ENCODE measurements at regions not wholly inside any gene's neighbourhood (a gene's known extent, or its start where the extent isn't known, plus 50 kb on each side); places are given as distances from the start of the nearest gene placed in this dataset.
"Not testable (repeated sequence)": the region's sequence is repeated elsewhere in the genome, so short reads cannot be mapped to it uniquely, and the experiment has no call there.

- WGBS, 2 donors = 42 to 51% methylated on average over 5 of the region's 5 CpGs
- TF ChIP-seq CTCF (IDR thresholded peaks at IDR 0.05) = no peak
- no peak for DNase-seq
Observed at GRCh38 chr14:106129274-106129673, 602.9 kb downstream of the TMEM121 start.

GRCh38 chr14:106129904-106130661 lies 603.7 kb downstream of the TMEM121 start:
- H3K27ac ChIP-seq = not testable (repeated sequence)

More at GRCh38 chr14:106129274-106129673, 602.9 kb downstream of the TMEM121 start:
- no peaks in the 10 kb centered on the region for H3K9me3 ChIP-seq
- no peaks in the 10 kb centered on the region for H3K4me1 ChIP-seq
- no peak for FAIRE-seq
- no peaks in the 10 kb centered on the region for H3K27me3 ChIP-seq
- H3K36me3 ChIP-seq = no peaks in the 10 kb centered on the region
- intact Hi-C loops (cut with DNase I) = no loop called here
- H3K4me3 ChIP-seq = no peak overlapping the region
- H3K27ac ChIP-seq = no peak overlapping the region
- no peak for ATAC-seq

GRCh38 chr14:106133126-106133525 lies 606.7 kb downstream of the TMEM121 start:
- H3K9me3 ChIP-seq; FAIRE-seq; H3K27me3 ChIP-seq; ATAC-seq; H3K4me1 ChIP-seq; H3K27ac ChIP-seq; DNase-seq; H3K36me3 ChIP-seq; intact Hi-C loops (cut with DNase I); H3K4me3 ChIP-seq: not testable (repeated sequence)
- WGBS, 2 donors = 20 to 25% methylated on average over 2 of the region's 2 CpGs

More at GRCh38 chr14:106129904-106130661, 603.7 kb downstream of the TMEM121 start:
- H3K27me3 ChIP-seq; H3K4me1 ChIP-seq; H3K36me3 ChIP-seq; intact Hi-C loops (cut with DNase I); H3K9me3 ChIP-seq; DNase-seq; H3K4me3 ChIP-seq; ATAC-seq; FAIRE-seq: not testable (repeated sequence)
- WGBS, 2 donors = 56 to 73% methylated on average over 8 of the region's 8 CpGs

GRCh38 chr14:106134886-106135285 lies 608.5 kb downstream of the TMEM121 start:
- DNase-seq (no peak), ATAC-seq (no peak), FAIRE-seq (no peak)
- intact Hi-C loops (cut with DNase I) = no loop called here
- H3K4me1 ChIP-seq = no peaks in the 10 kb centered on the region
- no peaks in the 10 kb centered on the region for H3K36me3 ChIP-seq
- no peaks in the 10 kb centered on the region for H3K27me3 ChIP-seq
- H3K4me3 ChIP-seq = no peak overlapping the region
- 36 to 42% methylated on average over 5 of the region's 5 CpGs for WGBS, 2 donors
- H3K27ac ChIP-seq = no peak overlapping the region
- no peaks in the 10 kb centered on the region for H3K9me3 ChIP-seq
- no peak for TF ChIP-seq CTCF (IDR thresholded peaks at IDR 0.05)

GRCh38 chr14:106141242-106142220 lies 615.1 kb downstream of the TMEM121 start:
- TF ChIP-seq CTCF (IDR thresholded peaks at IDR 0.05) = no peak
- intact Hi-C loops (cut with DNase I) = no loop called here

GRCh38 chr14:106145731-106146130 lies 619.3 kb downstream of the TMEM121 start:
- H3K36me3 ChIP-seq; H3K9me3 ChIP-seq; DNase-seq; H3K4me3 ChIP-seq; H3K27me3 ChIP-seq; H3K4me1 ChIP-seq; FAIRE-seq; H3K27ac ChIP-seq; intact Hi-C loops (cut with DNase I); ATAC-seq: not testable (repeated sequence)
- 56 to 65% methylated on average over 6 of the region's 6 CpGs for WGBS, 2 donors

More at GRCh38 chr14:106141242-106142220, 615.1 kb downstream of the TMEM121 start:
- Histone ChIP-seq H3K27ac (no peak overlapping the region), H3K36me3 (no peaks in the 10 kb centered on the region), H3K4me1 (no peaks in the 10 kb centered on the region), H3K27me3 (no peaks in the 10 kb centered on the region), H3K9me3 (no peaks in the 10 kb centered on the region), H3K4me3 (no peak overlapping the region)
- DNase-seq (peak in 1 of 6 donors; percentile 29), FAIRE-seq (no peak), ATAC-seq (no peak)
- 68 to 76% methylated on average over 12 to 18 of the region's 18 CpGs for WGBS, 2 donors
